Stimulated activated CD4-positive, alpha-beta T cell treated with anti-CD3 and anti-CD28 coated beads, Interleukin-4, amount 100 ng/mL, for 24 hours (primary cell): ENCODE measurements at regions not wholly inside any gene's neighbourhood (a gene's known extent, or its start where the extent isn't known, plus 50 kb on each side); places are given as distances from the start of the nearest gene placed in this dataset.

Experiments
- DNase-seq: peaks from one replicate; pipeline ENCODE4 v3.0.0-alpha.2; 2020

DNA sequence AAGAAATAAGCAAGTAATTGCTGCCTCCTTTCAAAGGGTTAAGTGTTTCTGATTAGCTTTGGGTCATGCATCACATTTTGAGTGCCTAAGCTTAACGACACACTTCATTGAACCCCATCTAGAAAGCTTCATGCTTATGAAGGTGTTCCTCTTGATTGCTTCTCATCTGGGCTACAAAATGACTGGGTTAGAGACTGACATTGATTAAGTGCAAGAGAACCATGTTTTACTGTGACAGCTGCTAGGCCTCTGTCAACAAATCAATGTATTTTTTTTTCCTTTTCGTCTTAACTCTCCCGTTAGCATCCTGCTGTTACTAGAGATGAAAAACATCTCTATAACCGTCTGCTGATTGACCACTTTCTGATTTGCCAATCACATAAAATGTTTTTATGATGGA, 725.0 kb downstream of the TLE1 start:
- DNase-seq: no peak

DNA sequence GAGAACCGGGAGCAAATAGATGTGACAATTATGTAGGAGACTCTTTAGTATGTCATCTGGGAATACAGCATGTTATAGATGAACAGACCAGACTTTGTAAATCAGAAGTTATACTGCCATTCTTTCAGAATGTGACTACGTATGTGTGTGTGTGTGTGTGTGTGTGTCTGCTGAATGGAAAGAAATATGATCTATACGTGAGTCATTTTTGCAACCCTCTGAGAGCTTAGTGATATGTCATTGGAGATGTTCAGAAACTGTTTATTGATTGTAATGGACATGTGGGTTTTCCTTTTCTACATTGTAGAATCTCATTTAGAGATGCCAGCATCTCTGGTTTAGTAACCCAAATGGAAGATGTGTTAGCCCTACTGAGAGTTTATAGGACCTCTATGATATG, 731.5 kb downstream of the TLE1 start:
- no peak for DNase-seq

DNA sequence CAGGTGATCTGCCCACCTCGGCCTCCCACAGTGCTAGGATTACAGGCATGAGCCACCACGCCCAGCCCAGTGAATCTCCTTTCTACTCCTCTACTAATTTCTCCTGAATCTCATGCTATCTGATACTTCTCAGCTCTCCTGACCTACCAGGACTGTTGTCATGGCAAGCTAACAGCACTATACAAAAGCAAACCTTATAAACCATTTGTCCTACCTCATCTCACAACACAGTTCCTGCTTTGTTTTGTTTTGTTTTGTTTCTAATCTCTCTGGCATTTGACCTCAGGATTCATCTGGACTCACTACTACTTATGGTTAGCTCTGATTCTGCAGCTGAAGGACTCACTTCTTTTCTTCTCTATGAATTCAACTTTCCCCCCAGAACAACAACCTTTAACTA, 734.8 kb downstream of the TLE1 start:
- no peak for DNase-seq

DNA sequence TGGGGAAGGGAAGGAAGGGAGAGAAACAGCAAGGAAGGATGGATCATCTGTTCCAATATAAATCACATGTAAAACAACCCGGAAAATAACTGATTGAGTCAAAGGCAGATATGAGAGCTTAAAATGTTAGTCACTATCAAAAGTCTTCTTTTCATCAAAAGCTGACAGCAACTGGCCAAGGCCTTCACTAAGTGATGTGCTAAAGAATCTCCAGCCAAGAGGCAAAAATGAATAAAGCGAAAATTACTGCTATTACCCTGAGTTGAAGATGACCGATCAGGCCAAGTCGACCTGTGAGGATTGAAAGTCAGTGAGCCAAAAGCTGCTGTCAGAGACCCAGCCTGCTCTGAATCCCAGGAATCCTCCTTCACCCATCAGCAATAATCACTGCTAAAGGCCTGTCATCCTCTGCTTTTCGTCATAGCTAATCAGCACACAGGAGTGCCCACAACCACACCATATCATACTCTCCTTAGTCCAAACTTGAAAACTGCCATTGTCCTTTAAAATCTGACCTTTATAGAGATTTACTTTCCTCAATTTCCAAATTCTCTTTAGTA, 736.9 kb downstream of the TLE1 start:
- no peak for DNase-seq

DNA sequence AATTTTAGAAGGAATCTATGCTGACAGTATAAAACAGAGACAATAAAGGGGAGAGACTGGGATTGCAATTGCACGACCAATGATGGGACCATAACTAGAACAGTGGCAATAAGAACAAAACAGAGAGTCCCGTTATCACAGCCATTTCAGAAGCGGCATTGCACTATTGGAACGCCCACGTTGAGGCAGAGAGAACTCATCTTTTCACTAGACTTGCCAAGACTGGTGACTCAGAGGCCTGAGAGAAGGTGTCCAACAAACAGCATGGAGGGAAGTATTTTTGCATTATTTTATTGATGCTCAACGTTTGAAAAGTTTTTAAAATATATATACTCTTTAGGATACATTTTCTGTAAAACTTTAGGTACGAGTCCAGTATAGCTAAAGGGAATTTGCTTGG, 737.7 kb downstream of the TLE1 start:
- DNase-seq: no peak

DNA sequence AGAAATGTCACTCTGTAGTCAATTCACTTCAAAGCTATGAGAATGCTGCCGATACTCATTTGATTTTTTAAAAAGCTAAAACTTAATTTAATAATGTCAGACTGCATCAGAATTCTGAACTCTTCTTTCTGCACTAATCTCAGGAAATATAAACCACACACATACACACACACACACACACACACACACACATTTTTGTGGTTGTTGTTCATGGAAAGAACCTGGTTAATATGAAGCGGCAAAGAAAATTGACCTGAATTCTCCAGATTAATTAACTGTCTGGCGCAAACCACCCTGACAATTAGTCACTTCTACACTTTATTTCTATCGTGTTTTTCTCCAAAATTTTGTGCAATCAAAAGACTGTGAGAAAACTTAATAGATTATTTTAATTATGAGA, 740.5 kb downstream of the TLE1 start:
- DNase-seq: no peak

DNA sequence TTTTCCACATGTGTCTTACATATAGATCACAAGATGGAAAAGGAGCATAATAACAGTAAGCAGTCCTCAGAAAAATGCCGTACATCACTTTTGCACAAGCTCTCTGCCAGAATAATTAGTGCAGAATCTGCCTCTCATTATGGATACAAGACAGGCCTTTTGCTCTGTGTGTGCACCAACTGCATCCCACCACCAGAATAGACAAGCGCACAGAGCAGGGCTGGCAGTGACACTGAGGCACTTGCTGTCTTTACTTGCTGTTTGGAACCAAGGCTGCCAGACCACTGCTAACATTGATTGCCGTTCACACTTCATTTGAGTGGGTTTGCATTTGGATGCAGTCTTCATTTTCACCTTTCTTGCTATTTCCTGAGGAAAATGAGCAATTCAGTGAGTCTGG, 741.3 kb downstream of the TLE1 start:
- DNase-seq: no peak

DNA sequence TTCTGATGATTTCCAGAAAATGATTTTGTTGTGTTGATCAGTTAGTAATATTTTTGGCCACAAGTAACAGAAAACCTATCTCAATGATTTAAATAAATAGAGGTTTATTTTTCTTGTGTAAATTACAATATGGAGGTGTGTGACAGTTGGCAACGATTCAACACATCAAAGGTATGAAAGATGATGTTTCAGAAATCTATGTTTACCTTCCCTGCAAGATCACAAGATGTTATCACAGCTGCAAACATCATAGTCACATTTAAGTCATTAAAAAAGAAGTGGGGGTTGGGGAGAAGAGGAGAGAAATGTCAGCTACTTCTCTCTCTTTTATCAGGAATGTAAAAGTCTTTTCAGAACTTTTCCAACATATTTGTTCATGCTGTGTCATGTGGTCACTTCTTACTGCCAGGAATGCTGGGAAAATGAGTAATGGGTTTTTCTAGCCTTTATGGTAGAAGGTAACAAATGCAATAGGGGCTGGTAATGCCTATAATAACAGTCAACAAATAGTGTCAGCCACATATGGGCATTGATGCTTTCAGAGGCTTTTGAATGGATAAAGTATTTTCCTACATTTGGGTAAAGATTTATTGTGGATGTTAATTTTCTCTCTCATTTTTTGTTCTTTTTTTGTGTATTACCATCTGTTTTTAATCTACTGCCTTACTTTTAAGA, 742.7 kb downstream of the TLE1 start:
- no peak for DNase-seq

DNA sequence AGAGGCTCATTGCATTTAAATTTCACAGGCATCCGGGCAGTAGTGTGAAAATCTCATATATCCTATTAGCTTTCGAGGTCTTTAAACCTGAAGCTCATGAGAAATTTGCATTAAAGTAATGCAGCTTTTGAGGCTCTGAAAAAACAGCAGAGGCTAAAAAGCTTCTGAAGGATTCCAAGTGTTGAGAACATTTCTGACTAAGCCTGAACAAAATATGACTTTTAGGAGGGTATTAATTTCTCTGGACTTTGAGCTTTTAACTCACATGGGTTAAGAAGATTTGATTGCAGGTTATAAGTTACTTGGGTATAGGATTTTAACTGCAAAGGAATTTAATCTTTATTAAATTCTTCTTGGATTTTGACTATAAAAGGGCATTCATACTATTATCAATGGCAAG, 743.9 kb downstream of the TLE1 start:
- no peak for DNase-seq

DNA sequence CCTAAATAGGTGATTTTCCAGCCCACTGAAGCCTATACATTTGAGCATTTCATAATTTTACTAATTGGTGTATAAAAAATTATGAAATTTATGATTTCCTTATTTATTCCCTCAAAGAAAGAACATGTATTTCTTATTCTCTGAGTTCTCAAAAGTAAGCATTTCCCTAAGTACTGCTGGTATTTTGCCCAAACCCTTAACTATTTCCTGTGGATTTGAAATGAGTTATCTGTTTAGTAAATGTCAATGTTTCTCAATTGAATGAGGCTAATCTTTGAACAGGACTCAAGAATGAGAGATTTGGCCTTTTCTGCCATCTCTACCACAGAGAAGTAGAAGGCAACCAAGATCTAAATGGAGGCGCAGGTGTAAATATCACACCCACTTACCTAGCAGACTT, 751.7 kb downstream of the TLE1 start:
- DNase-seq: no peak

DNA sequence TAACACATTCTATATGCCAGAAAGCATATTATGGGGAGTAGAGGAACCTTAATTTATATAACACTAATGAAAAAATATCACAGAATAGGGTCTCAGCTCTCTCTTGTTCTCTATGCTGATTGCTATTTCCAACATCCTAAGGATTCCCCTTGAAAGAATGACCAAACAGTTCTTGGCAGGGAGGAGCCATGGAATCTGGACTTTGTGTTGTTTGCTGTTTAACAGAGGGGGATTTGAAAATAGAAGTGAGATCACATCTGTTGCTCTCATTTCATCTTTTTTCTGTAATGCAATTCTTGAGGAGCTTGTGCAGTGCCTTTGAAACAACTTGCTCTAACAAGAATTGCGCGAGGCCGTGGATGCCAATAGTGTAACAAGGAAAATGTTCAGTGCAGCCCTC, 755.3 kb downstream of the TLE1 start:
- DNase-seq: no peak

DNA sequence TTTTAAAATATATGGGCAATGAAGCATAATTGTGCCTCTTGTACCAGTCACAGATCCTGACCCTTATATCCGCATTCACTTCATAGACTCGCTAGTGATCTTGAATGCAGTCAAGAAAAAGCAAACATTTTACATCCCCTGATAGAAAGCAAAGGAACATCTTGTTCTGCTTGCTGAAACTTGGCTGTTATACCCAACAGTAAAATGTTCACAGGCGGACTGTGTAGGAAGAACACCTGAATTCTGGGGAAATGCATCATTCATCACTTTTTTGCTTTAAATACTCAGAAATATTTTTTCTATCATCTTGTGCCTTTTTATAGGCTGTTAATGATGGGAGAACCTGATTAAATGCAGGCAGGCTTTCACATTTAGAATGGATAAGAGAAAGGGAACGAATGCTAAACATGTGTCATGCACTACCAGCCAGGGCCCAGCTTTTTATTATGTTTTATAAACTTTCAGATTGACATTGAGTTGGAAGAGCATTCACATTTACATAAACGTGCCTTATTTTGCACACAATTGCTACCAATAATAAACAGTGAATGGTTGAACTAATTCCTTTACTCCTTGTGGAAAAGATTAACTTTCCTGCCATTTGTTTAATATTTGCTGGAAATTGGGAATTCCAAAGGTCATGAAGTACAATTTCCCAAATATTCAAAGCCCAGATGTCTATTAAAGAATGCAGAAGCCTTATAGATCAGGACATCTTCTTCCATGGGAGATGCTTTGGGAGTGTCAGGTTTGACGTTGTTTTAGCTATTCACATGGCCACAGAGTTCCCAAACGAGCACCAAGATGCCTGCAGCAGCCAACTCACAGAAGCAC, 756.2 kb downstream of the TLE1 start:
- DNase-seq: no peak

DNA sequence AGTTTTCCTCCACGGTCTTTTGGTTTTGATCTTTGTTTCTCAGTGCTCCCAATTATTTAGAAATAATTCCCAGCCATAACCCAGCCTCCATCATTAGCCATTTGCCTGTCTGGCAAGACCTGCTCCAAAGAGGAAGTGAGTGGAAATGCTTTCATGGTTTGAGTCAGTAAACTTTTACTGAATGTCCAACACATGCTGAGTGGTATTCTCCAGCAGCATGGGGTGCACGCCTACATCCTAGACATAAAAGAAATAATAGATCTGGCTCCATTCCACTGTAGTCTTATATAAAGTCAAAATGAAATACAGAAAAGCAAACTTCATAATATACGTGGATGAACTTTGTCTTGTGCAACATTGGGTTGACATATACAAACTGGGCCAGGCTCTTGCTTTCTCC, 757.2 kb downstream of the TLE1 start:
- no peak for DNase-seq

DNA sequence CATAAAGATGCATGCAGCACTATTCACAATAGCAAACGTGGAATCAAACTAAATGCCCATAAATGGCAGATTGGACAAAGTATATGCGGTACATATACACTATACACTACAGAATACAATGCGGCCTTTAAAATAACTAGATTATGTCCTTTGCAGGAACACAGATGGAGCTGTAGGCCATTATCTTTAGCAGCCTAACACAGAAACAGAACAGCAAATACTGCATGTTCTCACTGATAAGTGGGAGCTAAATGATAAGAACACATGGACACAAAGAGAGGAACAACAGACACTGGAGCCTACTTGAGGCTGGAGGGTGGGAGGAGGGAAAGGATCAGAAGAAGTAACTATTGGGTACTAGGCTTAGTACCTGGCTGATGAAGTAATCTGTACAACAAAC, 758.2 kb downstream of the TLE1 start:
- DNase-seq: no peak

DNA sequence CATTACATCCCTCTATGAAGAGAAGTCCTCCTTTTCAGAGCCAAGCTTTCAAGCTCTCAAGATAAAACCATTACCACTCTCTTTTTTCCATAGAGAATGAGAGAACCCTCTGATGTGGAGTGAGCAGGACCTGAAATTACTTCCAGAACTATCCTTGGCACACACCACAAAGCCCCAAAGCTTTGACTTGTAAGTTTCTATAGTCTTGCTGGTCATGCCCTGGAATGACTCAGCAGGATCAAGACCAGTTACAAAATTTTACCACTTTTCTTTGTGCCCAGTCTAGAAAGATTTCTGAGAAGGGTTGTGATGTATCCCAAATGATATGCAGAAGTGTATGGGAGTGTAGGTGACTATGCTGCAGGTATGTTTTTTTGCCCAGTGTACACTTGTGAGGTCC, 760.6 kb downstream of the TLE1 start:
- no peak for DNase-seq

DNA sequence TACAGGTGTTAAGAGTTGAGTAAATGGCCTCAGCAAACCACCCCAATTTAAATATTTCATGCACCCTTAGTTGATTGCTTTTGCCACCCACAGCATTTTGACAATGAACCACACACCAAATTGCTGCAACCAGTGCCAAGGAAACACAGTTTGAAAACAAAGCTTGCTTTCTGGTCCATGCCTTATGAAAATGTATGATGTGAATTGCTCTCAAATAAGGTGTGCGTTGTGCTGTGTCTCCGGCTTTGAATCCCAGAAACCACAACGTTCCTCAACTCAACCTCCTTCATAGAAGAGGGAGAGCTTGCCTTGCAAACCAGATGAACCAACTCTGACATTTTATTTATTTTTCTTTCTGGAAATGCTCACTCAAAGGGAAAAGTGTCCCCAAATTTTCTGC, 762.7 kb downstream of the TLE1 start:
- no peak for DNase-seq

DNA sequence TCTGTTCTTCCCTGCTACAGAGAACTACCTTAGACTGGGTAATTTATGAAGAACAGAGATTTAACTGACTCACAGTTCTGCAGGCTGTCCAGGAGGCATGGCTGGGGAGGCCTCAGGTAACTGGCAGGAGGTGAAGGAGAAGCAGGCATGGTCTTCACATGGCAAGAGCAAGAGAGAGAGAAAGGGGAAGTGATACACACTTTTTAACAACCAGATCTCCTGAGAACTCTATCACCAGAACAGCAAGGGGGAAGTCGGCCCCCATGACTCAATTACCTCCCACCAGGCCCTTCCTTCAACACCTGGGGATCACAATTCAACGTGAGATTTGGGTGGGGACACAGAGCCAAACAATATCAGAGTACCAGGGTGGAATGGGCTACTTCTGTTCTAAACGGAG, 766.8 kb downstream of the TLE1 start:
- DNase-seq: no peak

DNA sequence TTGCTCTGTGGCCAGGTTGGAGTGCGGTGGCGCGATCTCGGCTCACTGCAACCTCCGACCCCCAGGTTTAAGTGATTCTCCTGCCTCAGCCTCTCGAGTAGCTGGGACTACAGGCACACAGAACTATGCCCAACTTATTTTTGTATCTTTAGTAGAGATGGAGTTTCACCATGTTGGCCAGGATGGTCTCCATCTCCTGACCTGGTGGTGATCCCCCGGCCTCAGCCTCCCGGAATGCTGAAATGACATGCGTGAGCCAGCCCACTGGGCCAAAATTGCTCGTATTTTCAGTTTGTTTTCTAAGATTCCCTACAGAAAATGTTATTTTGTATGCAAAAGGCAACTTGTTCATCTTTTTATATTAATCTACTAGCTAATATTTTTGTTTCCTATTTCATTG, 782.6 kb downstream of the TLE1 start:
- DNase-seq: no peak

DNA sequence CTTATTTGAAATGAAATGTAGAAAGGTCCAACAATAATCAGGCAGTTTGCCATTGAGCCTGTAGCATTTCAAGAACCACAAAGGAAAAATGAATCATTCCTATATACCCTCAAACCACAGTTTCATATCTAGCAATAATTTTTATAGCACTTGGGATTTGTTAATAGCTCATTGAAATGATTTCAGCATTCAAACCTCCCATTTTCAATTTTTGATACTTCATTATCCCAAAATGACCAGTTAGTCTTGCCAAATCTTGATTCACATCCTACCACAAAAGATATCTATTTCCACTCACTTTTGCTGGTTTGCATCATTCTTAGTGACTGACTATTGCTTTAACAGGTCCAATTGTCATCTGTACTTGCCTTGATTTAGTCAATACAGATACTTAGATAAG, 790.1 kb downstream of the TLE1 start:
- no peak for DNase-seq

DNA sequence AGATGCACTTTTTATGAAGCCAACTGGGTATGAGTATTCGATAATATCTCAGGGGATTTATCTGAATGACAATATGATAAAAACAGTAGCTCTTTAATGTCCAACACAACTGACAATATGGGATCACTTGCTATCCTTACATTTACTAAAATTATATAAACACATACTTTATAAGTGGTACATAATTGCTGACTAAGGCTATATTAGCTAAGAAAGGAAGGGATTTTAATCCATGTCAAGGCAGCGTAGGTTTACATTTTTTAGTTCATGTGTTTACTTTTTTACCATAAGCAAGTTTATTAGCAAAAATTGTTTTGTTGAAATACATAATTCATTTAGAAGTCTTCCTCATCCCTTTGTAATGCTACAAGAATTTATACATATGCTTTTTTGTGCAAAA, 796.2 kb downstream of the TLE1 start:
- no peak for DNase-seq

DNA sequence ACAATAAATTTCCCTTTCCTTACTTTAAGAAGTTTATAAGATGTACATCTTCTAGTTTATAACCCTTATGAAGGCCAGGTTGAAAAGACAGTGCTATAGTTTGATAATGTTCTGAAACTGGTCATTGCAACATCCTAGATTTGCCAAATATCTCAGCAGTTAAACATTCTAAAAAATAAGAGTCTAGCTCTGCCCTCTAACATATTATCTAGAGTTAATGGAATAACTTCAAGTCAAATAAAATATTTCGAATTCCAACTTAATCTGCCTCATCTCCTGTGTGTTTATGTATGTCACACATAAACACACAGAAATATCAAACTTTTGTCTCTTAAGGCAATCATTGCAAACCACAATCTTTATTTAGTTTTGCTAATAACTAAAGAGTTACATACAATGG, 796.6 kb downstream of the TLE1 start:
- no peak for DNase-seq

DNA sequence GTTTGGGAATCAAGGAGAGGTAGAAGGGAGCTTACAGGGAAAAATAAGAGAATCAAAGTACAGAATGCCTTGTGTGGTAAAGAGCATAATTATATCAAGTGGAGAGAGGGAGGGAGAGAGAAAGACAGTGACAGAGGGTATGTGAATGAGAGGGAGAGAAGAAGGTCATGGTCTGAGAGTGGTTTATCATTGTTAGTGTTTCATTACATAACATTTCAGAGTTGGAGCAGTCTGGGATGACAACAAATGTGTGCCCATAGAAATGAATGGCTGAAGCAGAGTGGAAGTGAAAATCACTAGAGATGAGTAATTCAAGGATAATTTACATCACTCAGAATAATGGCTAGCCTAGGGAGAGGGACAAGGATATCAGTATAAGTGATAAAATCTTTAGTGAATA, 799.2 kb downstream of the TLE1 start:
- no peak for DNase-seq

DNA sequence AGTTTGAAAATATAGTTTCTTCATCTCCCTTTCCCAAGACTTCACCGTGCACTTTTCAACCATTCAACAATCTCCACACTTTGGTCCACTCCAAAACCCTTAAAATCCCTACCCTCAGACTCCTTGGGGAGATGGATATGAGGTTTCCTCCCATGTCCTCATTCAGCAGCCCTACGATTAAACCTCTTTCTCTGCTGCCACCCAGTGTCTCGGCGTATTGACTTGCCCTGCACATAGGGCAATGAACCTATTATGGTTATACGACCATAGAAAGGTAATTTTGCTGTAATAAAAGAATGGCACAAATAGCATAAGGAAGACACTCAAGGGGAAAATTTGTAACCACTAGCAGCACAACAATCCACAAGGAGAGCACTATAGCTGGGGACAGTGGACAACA, 803.5 kb downstream of the TLE1 start:
- DNase-seq: no peak

DNA sequence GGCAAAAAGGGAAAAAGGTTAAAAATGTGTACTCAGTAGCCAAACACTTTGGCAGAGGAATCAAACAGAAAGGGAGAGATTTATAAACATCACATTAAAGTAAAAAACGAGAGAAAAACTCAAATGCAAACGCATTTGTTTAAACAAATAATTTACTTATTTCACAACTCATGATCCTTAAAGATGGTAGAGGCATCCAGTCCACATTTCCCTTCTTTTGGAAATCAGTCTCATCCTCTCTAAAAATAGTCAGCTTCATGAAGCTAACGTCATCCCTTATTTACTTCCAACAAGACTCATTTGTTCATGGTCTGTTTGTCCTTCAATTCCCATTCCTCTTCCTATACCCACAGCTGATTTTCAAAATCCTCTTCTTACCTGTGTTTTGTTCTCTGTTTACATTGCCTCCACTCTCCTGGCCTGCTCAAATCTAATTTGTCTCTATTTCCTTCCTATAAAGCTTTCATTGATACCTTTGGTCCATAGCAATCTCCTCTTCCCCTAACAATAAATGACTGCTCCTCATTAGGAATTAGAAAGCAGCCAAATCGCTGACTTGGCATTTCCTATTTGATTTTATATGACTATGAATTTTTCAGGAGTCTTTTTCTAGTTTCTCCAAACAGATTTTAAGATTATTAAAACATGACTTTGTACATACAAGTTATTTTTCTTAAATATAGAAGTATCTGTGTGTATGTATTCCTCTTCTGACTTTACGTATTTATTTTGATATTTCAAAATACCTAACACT, 805.3 kb downstream of the TLE1 start:
- DNase-seq: no peak
